ENCODE measurements at regions not wholly inside any gene's neighbourhood (a gene's known extent, or its start where the extent isn't known, plus 50 kb on each side); places are given as distances from the start of the nearest gene placed in this dataset.

DNA sequence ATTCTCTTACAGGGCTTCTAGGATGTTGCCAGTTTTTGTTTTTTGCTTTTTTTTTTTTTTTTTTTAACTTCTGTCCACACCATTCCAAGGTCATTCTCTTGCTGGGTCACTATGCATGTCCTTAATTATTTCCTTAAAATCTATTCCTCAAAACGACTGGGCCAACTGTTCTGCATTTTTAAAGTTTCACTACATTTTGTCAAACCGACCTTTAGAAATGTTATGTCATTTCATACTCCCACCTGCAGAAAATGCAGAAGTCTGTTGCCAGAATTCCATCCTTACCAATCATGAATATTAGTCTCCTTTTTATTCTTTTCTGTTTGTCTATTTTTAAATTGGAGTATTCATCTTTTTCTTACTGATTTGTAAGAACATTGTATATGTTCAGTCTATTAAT, 295.5 kb downstream of the ZSWIM6 start:
- DNase-seq (ENCODE audit: insufficient read length, low spot score): no peak
- TF ChIP-seq, protein P1, sequence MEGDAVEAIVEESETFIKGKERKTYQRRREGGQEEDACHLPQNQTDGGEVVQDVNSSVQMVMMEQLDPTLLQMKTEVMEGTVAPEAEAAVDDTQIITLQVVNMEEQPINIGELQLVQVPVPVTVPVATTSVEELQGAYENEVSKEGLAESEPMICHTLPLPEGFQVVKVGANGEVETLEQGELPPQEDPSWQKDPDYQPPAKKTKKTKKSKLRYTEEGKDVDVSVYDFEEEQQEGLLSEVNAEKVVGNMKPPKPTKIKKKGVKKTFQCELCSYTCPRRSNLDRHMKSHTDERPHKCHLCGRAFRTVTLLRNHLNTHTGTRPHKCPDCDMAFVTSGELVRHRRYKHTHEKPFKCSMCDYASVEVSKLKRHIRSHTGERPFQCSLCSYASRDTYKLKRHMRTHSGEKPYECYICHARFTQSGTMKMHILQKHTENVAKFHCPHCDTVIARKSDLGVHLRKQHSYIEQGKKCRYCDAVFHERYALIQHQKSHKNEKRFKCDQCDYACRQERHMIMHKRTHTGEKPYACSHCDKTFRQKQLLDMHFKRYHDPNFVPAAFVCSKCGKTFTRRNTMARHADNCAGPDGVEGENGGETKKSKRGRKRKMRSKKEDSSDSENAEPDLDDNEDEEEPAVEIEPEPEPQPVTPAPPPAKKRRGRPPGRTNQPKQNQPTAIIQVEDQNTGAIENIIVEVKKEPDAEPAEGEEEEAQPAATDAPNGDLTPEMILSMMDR (IDR thresholded peaks at IDR 0.05; ENCODE audit: insufficient read depth, missing control alignments): no peak
- no peak for FAIRE-seq

DNA sequence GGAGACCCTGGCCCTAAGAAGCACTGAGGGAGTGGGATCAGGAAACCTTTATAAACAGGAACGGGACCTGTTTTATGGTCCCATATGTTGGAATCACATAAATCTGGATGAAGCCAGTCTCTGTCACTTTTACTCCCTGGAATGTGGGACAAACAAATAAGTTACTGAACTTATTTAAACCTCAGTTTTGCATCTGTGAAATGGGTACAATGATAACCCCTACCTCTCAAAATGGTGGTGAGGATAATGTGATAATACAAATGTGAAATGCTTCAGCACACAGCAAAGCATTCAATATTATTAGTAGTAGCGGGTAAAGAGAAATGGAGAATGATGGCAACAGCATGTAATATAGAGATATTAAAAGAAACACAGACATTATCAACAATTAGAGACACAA, 298.9 kb downstream of the ZSWIM6 start:
- no peak for DNase-seq (ENCODE audit: insufficient read length, low spot score)
- no peak for FAIRE-seq
- TF ChIP-seq, protein P1 (IDR thresholded peaks at IDR 0.05; ENCODE audit: insufficient read depth, missing control alignments): no peak

DNA sequence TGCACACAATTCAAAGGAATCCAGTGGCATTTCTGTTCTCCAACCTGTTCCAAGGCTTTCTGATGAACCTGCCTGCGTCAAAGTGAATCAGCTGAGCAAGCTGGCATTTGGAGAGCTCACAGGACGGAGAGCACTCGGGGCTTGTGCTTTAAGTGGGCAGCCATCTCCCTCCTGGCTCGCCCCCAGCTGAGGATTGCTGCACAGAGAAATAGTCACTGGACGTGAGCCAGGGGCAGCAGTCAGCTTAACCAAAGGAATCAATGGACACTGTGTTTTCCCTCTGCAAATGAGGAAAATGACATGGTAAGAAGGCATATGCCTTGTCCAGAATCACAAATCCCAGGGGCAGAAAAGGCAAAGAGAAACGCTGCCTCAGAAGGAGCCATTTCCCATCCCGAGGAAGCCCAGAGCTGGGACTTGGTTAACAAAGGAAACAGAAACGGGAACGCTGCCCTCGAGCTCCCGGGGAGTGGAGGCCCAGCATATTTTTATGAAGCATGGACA, 299.4 kb downstream of the ZSWIM6 start:
- FAIRE-seq (no peak), DNase-seq (ENCODE audit: insufficient read length, low spot score) (no peak)
- TF ChIP-seq, protein P1 (IDR thresholded peaks at IDR 0.05; ENCODE audit: insufficient read depth, missing control alignments): no peak

DNA sequence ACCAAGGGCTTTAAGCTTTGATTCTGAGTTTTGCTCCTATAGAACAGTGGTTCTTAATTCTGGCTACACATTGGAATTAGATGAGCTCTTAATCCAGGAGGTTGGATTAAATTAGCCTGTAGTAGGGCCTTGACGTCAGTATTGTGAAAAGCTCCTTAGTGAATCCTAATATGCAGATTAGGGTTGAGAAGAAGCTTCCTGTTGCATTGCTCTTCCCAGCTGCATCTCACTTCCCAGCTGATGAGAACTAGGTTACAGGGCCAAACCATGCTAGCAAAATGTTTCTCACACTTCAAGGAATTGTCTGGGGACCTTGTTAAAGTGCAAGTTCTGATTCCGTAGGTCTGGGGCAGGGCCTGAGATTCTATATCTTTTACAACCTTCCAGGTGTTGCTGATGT, 300.0 kb downstream of the ZSWIM6 start:
- peak; percentile 34 for DNase-seq (ENCODE audit: insufficient read length, low spot score)
- TF ChIP-seq, protein P1 (IDR thresholded peaks at IDR 0.05; ENCODE audit: insufficient read depth, missing control alignments): no peak
- FAIRE-seq: peak; percentile 92

DNA sequence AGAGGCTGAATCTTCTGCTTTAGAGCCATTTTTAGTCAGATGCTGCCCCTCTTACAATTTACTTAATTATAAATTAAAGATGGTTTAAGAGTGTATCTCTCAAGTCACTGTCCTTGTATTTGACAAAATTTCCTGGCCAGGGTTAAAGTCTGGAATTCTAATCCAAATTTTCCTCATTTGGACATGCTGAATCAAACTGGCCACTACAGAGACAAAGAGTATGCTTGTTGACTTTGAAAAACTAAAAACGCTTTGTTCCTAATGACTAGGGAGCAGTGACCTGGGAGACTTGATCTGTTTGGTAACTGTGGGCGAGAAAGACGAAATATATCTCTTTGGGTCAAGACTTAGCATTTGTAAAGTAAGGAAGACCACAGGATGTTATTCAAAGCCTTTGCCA, 303.2 kb downstream of the ZSWIM6 start:
- no peak for FAIRE-seq
- DNase-seq (ENCODE audit: insufficient read length, low spot score): no peak
- TF ChIP-seq, protein P1 (IDR thresholded peaks at IDR 0.05; ENCODE audit: insufficient read depth, missing control alignments): no peak

DNA sequence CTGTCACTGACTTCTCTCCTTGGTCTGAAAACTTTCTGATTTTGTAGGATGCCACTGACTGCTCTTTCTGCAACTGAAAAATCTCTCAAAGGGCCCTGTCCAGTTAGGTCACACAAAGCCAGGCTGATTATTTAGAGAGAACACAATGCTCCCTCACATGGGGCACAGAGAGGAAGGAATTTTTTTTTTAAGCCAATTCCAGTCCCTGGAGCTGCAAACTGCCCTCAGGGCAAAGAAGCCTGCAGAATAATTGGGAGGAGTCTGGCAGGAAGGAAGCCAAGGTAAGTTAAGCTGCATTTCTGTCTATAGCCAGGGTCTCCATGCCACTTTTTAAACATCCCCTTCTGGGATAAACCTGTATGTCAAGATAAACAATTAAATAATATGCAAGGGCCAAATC, 305.5 kb downstream of the ZSWIM6 start:
- no peak for FAIRE-seq
- TF ChIP-seq, protein P1 (IDR thresholded peaks at IDR 0.05; ENCODE audit: insufficient read depth, missing control alignments): no peak
- DNase-seq (ENCODE audit: insufficient read length, low spot score): no peak

DNA sequence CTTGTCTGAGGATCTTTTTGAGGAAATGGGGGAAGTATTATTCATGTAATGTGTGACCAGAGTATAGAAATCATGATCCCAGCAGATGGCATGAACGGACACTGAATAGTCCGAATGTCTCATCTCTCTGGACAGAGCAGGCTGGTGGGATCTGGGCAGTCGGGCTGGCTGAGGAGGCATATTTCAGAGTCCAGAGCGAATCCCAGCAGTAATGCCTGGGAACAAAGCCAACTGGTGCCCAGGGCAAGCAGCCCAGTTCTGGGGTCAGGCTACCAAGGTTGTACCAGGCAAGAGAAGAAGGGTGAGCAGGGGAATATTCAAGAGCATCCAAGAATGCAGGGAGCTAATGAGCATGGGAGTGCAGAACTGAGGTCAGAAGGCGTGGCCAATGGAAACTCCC, 306.4 kb downstream of the ZSWIM6 start:
- TF ChIP-seq, protein P1 (IDR thresholded peaks at IDR 0.05; ENCODE audit: insufficient read depth, missing control alignments): no peak
- FAIRE-seq (no peak), DNase-seq (ENCODE audit: insufficient read length, low spot score) (no peak)
